Astrocyte (in vitro differentiated cells and primary cell): ENCODE measurements at regions not wholly inside any gene's neighbourhood (a gene's known extent, or its start where the extent isn't known, plus 50 kb on each side); places are given as distances from the start of the nearest gene placed in this dataset.

Experiments used
- CTCF ChIP-seq: IDR thresholded peaks from 2 replicates; pipeline ENCODE4 v1.5.1; 2011; ENCODE audit warnings: low read depth, mild to moderate bottlenecking, inconsistent platforms, low read length, moderate library complexity; ENCODE audit not compliant: insufficient read depth
- EZH2 ChIP-seq: IDR thresholded peaks from 2 replicates; pipeline ENCODE4 v1.6.1; 2012; ENCODE audit warnings: mild to moderate bottlenecking, low read length, inconsistent platforms; ENCODE audit not compliant: insufficient read depth

DNA sequence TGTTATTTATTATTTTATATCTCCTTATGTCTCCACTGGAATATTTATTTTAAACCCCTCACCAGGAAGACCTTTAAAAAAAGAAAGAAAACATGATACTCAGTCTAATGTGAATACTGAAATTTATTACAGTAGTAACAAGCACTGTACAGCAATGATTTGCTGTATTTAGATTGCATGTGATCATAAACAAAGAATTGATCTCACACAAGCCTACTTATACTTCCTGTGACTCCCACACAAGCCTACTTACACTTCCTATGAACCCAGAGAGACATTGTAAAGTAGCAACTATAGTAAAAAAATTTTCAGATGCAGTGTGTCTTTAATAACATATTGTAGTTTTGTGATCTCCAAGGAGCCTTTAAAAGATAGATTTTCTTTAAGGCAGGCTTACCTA, 142.7 kb upstream of the SYT1 start:
- TF ChIP-seq CTCF (no peak), EZH2 (no peak)
